WTC11 (cell line): ENCODE measurements at regions not wholly inside any gene's neighbourhood (a gene's known extent, or its start where the extent isn't known, plus 50 kb on each side); places are given as distances from the start of the nearest gene placed in this dataset.

Source experiments
- ATAC-seq: fragments of 200-7000 bp; cut with Tn5 transposase; 2 replicates; pipeline ENCODE4 v1.10.0; 2021; ENCODE audit warnings: mild to moderate bottlenecking, moderate library complexity
- CTCF ChIA-PET: fragments of 300-600 bp; sonication (Branson Sonifier 250); formaldehyde crosslinking; loops from one replicate; lab custom pipeline; 2021; ENCODE audit warnings: antibody characterized with exemption; lab: Charles Lee
- POLR2A ChIA-PET: fragments of 350-600 bp; sonication (Branson Sonifier 250); formaldehyde crosslinking; loops from one replicate; lab custom pipeline; 2021; ENCODE audit warnings: antibody characterized with exemption; lab: Charles Lee
- DNase-seq: peaks from one replicate; pipeline ENCODE4 v3.0.0; 2021; ENCODE audit warnings: low spot score
- H3K27ac Mint-ChIP-seq: 2 replicates; pipeline ENCODE4 v1.8.0; 2021; ENCODE audit warnings: mixed read lengths
- H3K27me3 Mint-ChIP-seq: 2 replicates; pipeline ENCODE4 v1.8.0; 2021; ENCODE audit warnings: low read depth, mild to moderate bottlenecking, moderate library complexity, mixed read lengths
- H3K36me3 Mint-ChIP-seq: 2 replicates; pipeline ENCODE4 v1.8.0; 2021; ENCODE audit warnings: mixed read lengths
- H3K4me1 Mint-ChIP-seq: 2 replicates; pipeline ENCODE4 v1.8.0; 2022; ENCODE audit warnings: mixed read lengths
- H3K4me3 Mint-ChIP-seq: 2 replicates; pipeline ENCODE4 v1.8.0; 2021; ENCODE audit warnings: mild to moderate bottlenecking, moderate library complexity, mixed read lengths
- H3K9me3 Mint-ChIP-seq: 2 replicates; pipeline ENCODE4 v1.8.0; 2021; ENCODE audit warnings: mixed read lengths
- AR ChIP-seq: fragments of 250-450 bp; sonication (Bioruptor Pico); IDR thresholded peaks from 2 replicates; pipeline ENCODE4 v1.9.0; 2021; ENCODE audit warnings: mild to moderate bottlenecking
- CBFB ChIP-seq: sonication (generic); formaldehyde crosslinking; IDR thresholded peaks from 2 replicates; pipeline ENCODE4 v1.8.1; 2022; ENCODE audit warnings: mild to moderate bottlenecking, low read depth, missing genetic modification reagents
- E2F5 ChIP-seq: sonication (generic); formaldehyde crosslinking; IDR thresholded peaks from 2 replicates; pipeline ENCODE4 v1.8.1; 2022; ENCODE audit warnings: mild to moderate bottlenecking, moderate library complexity, missing genetic modification reagents
- IRF2 ChIP-seq: sonication (generic); formaldehyde crosslinking; IDR thresholded peaks from 2 replicates; pipeline ENCODE4 v1.8.0; 2022; ENCODE audit warnings: low read depth, missing genetic modification reagents, borderline replicate concordance
- NFYB ChIP-seq: sonication (generic); formaldehyde crosslinking; conservative IDR thresholded peaks from 2 replicates; pipeline ENCODE4 v1.8.0; 2022; ENCODE audit warnings: low read depth, missing genetic modification reagents
- PRDM15 ChIP-seq: sonication (generic); formaldehyde crosslinking; IDR thresholded peaks from 2 replicates; pipeline ENCODE4 v1.8.0; 2022; ENCODE audit warnings: missing genetic modification reagents
- RELA ChIP-seq: sonication (generic); formaldehyde crosslinking; IDR thresholded peaks from 2 replicates; pipeline ENCODE4 v1.8.1; 2022; ENCODE audit warnings: missing genetic modification reagents, mild to moderate bottlenecking, borderline replicate concordance
- TEAD1 ChIP-seq: sonication (generic); formaldehyde crosslinking; IDR thresholded peaks from 2 replicates; pipeline ENCODE4 v1.8.0; 2022; ENCODE audit warnings: mild to moderate bottlenecking, missing genetic modification reagents
- TEAD4 ChIP-seq: sonication (generic); formaldehyde crosslinking; IDR thresholded peaks from 2 replicates; pipeline ENCODE4 v1.8.0; 2022; ENCODE audit warnings: mild to moderate bottlenecking, missing genetic modification reagents
- ZNF121 ChIP-seq: sonication (generic); formaldehyde crosslinking; IDR thresholded peaks from 2 replicates; pipeline ENCODE4 v1.8.0; 2023; ENCODE audit warnings: missing genetic modification reagents
- ZNF138 ChIP-seq: sonication (generic); formaldehyde crosslinking; conservative IDR thresholded peaks from 2 replicates; pipeline ENCODE4 v1.8.1; 2022; ENCODE audit warnings: mild to moderate bottlenecking, moderate library complexity, missing genetic modification reagents
- ZNF317 ChIP-seq: sonication (generic); formaldehyde crosslinking; IDR thresholded peaks from 2 replicates; pipeline ENCODE4 v1.8.1; 2023; ENCODE audit warnings: low read depth, mild to moderate bottlenecking, moderate library complexity, missing genetic modification reagents, borderline replicate concordance
- ZNF396 ChIP-seq: fragments of 250-450 bp; sonication (Bioruptor Pico); IDR thresholded peaks from 2 replicates; pipeline ENCODE4 v1.8.0; 2021; ENCODE audit warnings: mild to moderate bottlenecking, moderate library complexity, borderline replicate concordance
- ZNF423 ChIP-seq: fragments of 250-450 bp; sonication (Bioruptor Pico); IDR thresholded peaks from 2 replicates; pipeline ENCODE4 v2.1.2; 2022; ENCODE audit warnings: mild to moderate bottlenecking, moderate library complexity
- TF ChIP-seq, protein P1 (sequence below): fragments of 250-450 bp; sonication (Bioruptor Pico); IDR thresholded peaks from 2 replicates; pipeline ENCODE4 v1.9.0; 2021; ENCODE audit warnings: moderate library complexity, mild to moderate bottlenecking, inconsistent platforms, borderline replicate concordance
- TF ChIP-seq, protein P2 (sequence below): sonication (generic); formaldehyde crosslinking; IDR thresholded peaks from 2 replicates; pipeline ENCODE4 v1.8.0; 2022; ENCODE audit warnings: mild to moderate bottlenecking, missing genetic modification reagents
- TF ChIP-seq, protein P3 (sequence below): sonication (generic); formaldehyde crosslinking; IDR thresholded peaks from 2 replicates; pipeline ENCODE4 v1.8.0; 2023; ENCODE audit warnings: missing genetic modification reagents
- TF ChIP-seq, protein P4 (sequence below): fragments of 250-450 bp; sonication (Bioruptor Pico); conservative IDR thresholded peaks from 2 replicates; pipeline ENCODE4 v1.9.0; 2021; ENCODE audit warnings: mild to moderate bottlenecking
- TF ChIP-seq, protein P5 (sequence below): sonication (generic); formaldehyde crosslinking; IDR thresholded peaks from 2 replicates; pipeline ENCODE4 v1.8.1; 2022; ENCODE audit warnings: mild to moderate bottlenecking, missing genetic modification reagents, moderate library complexity, borderline replicate concordance
- TF ChIP-seq, protein P6 (sequence below): sonication (generic); formaldehyde crosslinking; IDR thresholded peaks from 2 replicates; pipeline ENCODE4 v1.8.1; 2022; ENCODE audit warnings: low read depth, mild to moderate bottlenecking, moderate library complexity, missing genetic modification reagents, borderline replicate concordance

- TF ChIP-seq ZNF121 (CRISPR knock-in tag): no peak
Observed at GRCh38 chr19:31725051-31725450, 375.8 kb upstream of the TSHZ3 start (continued).

GRCh38 chr19:31727536-31727935, 378.3 kb upstream of the TSHZ3 start:
- H3K9me3 Mint-ChIP-seq: peaks cover 24% of the 10 kb centered on the region
- DNase-seq (no peak), ATAC-seq (no peak)
- peaks cover 9% of the 10 kb centered on the region for H3K4me1 Mint-ChIP-seq
- H3K27ac Mint-ChIP-seq: no peak overlapping the region
- POLR2A ChIA-PET: no interaction called here
- no peak for TF ChIP-seq ZNF317 (CRISPR knock-in tag)
- TF ChIP-seq, protein P1, sequence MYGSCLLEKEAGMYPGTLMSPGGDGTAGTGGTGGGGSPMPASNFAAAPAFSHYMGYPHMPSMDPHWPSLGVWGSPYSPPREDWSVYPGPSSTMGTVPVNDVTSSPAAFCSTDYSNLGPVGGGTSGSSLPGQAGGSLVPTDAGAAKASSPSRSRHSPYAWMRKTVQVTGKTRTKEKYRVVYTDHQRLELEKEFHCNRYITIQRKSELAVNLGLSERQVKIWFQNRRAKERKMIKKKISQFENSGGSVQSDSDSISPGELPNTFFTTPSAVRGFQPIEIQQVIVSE: no peak
- no peak for TF ChIP-seq E2F5 (CRISPR knock-in tag)
- TF ChIP-seq ZNF121 (CRISPR knock-in tag): no peak
- TF ChIP-seq ZNF396 (CRISPR knock-in tag): no peak
- no peak for TF ChIP-seq RELA (CRISPR knock-in tag)
- no peak for TF ChIP-seq NFYB (CRISPR knock-in tag)
- TF ChIP-seq, protein P2, sequence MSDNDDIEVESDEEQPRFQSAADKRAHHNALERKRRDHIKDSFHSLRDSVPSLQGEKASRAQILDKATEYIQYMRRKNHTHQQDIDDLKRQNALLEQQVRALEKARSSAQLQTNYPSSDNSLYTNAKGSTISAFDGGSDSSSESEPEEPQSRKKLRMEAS (CRISPR knock-in tag): no peak
- no peak for TF ChIP-seq PRDM15 (CRISPR knock-in tag)
- TF ChIP-seq TEAD1: no peak
- TF ChIP-seq, protein P3, sequence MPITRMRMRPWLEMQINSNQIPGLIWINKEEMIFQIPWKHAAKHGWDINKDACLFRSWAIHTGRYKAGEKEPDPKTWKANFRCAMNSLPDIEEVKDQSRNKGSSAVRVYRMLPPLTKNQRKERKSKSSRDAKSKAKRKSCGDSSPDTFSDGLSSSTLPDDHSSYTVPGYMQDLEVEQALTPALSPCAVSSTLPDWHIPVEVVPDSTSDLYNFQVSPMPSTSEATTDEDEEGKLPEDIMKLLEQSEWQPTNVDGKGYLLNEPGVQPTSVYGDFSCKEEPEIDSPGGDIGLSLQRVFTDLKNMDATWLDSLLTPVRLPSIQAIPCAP: no peak
- no peak for TF ChIP-seq IRF2 (CRISPR knock-in tag)
- H3K36me3 Mint-ChIP-seq: no peaks in the 10 kb centered on the region
- H3K27me3 Mint-ChIP-seq: no peaks in the 10 kb centered on the region
- H3K4me3 Mint-ChIP-seq: no peak overlapping the region
- CTCF ChIA-PET: no interaction called here

- peaks cover 8% of the 10 kb centered on the region for H3K4me1 Mint-ChIP-seq
- ChIA-PET POLR2A (interaction anchor here (0.5 kb wide), 1 partner anchor 30 kb away, joined by 4 read pairs; no protein-coding TSS in a partner anchor), CTCF (no interaction called here)
- H3K27me3 Mint-ChIP-seq: no peaks in the 10 kb centered on the region
- no peaks in the 10 kb centered on the region for H3K36me3 Mint-ChIP-seq
- H3K9me3 Mint-ChIP-seq: peaks cover 6% of the 10 kb centered on the region
- no peak for DNase-seq
- ATAC-seq: no peak
- H3K27ac Mint-ChIP-seq: no peak overlapping the region
- H3K4me3 Mint-ChIP-seq: no peak overlapping the region
- TF ChIP-seq IRF2 (CRISPR knock-in tag): no peak
- TF ChIP-seq, protein P4, sequence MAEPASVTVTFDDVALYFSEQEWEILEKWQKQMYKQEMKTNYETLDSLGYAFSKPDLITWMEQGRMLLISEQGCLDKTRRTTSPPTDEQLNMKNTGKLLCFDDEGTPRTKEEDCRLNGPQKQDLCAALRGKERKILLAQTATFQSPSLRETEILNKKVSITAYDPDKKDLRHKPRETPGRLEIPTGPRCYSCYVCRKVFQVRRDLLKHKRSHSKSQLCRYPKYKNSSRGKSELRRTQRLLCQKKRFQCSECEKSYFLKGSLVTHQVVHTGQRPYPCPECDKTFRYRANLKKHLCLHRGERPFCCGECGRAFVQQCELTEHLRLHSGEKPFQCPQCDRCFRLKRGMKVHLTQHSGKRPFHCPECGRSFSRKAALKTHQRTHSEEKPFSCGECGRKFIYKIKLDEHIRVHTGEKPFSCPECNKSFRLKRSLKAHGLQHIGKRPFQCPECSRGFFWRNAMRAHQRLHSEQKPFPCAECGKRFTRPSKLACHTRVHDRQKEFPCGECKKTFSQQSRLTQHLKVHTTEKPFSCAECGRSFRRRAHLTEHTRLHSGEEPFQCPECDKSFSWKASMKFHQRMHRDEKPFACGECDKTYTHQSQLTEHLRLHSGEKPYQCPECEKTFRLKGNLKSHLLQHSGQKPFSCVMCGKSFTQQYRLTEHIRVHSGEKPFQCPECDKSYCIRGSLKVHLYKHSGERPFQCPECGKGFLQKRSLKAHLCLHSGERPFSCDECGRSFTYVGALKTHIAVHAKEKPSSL: no peak
- no peak for TF ChIP-seq CBFB
- TF ChIP-seq, protein P5, sequence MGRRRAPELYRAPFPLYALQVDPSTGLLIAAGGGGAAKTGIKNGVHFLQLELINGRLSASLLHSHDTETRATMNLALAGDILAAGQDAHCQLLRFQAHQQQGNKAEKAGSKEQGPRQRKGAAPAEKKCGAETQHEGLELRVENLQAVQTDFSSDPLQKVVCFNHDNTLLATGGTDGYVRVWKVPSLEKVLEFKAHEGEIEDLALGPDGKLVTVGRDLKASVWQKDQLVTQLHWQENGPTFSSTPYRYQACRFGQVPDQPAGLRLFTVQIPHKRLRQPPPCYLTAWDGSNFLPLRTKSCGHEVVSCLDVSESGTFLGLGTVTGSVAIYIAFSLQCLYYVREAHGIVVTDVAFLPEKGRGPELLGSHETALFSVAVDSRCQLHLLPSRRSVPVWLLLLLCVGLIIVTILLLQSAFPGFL (CRISPR knock-in tag): no peak
- TF ChIP-seq, protein P6, sequence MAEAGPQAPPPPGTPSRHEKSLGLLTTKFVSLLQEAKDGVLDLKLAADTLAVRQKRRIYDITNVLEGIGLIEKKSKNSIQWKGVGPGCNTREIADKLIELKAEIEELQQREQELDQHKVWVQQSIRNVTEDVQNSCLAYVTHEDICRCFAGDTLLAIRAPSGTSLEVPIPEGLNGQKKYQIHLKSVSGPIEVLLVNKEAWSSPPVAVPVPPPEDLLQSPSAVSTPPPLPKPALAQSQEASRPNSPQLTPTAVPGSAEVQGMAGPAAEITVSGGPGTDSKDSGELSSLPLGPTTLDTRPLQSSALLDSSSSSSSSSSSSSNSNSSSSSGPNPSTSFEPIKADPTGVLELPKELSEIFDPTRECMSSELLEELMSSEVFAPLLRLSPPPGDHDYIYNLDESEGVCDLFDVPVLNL (CRISPR knock-in tag): no peak
- no peak for TF ChIP-seq ZNF423 (CRISPR knock-in tag)
- TF ChIP-seq AR (CRISPR knock-in tag): no peak
- TF ChIP-seq ZNF138: no peak
- no peak for TF ChIP-seq TEAD4
Observed at GRCh38 chr19:31730270-31730669, 381.0 kb upstream of the TSHZ3 start.
